ENCODE measurements at regions not wholly inside any gene's neighbourhood (a gene's known extent, or its start where the extent isn't known, plus 50 kb on each side); places are given as distances from the start of the nearest gene placed in this dataset.
"Not testable (repeated sequence)": the region's sequence is repeated elsewhere in the genome, so short reads cannot be mapped to it uniquely, and the experiment has no call there.

DNA sequence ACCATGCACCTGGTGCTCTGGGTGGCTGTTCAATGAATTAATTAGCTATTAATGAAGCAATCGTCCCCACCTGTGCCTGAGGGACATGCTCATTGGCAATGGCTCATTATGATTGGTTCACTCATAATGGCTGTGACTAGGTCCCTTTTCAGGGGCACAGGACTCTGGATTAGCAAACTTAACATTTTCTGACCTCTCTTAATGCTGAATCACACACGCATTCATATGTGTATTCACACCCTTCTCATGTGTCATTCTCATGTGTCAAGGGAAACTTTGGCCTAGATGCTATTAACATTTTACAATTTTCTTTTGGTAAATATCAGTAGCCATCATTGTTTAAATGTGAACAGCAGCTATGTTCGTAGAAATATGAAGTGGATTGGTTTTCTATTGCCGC is 98.9 kb upstream of the PMAIP1 start:
- no peak for DNase-seq (ENCODE audit: low spot score)

DNA sequence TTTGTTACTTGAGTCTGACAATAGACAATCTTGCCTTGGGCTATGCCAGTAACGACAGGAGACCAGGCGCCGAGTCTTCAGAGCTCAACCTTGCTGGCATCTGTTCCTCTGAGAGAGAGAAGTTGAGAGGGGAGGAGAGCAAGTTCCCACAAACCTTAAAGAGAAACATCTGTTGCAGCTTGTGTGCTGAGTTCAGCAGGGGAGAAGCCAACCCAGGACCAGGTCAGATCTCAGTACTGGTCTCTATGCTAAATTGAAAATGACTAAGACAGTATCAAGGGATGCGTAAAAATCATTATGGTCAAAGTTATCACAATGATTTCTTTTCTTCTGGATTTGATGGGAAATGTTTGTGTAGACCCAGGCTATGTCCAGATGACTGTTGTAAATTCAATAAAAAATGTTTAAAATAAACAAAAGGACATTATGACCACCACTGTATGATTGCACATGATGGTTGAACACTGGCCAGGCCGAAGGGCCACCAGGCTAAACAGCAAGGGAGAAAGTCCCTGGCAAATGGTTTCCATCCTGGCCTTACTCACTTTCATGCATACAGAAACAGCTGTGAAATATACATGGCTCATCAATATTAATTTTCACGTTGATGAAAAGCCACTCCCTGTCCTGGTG is 100.3 kb upstream of the PMAIP1 start:
- DNase-seq (ENCODE audit: low spot score), result no peak

DNA sequence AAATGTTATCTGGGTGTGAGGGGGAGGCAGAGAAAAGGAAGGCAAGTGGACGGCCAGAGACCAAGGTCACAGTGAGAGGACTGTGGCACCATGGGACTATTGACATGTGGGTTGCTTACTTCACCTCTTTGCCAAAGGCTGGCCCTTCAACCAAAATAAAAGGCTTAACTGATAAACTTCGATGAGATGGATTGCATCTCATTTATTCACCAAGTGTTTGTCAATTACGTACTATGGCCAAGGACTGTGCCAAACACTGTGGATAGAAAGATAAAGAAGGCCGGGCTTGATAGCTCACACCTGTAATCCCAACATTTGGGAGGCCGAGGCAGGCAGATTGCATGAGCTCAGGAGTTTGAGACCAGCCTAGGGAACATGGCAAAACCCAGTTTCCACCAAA is 98.7 kb upstream of the CCBE1 start:
- no peak for DNase-seq (ENCODE audit: low spot score)

DNA sequence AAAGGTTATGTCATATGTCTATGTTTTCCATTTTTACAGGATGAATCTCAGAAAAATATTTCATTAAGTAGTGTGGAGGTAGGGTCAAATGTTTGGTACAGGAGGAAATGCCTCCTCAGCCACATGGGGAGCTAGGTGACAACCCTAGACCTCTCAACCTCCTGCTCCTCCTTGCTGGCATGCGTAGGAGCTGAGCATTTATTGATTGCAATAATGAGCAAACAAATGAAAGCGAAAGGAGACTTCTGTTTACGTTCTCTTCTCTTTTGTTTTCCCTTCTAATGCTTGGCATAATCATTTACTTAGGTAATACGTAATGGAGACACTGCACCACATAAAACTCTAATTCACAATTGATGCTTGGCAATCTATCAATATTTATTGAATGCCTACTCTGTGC is 95.1 kb upstream of the CCBE1 start:
- DNase-seq (ENCODE audit: low spot score), result no peak

DNA sequence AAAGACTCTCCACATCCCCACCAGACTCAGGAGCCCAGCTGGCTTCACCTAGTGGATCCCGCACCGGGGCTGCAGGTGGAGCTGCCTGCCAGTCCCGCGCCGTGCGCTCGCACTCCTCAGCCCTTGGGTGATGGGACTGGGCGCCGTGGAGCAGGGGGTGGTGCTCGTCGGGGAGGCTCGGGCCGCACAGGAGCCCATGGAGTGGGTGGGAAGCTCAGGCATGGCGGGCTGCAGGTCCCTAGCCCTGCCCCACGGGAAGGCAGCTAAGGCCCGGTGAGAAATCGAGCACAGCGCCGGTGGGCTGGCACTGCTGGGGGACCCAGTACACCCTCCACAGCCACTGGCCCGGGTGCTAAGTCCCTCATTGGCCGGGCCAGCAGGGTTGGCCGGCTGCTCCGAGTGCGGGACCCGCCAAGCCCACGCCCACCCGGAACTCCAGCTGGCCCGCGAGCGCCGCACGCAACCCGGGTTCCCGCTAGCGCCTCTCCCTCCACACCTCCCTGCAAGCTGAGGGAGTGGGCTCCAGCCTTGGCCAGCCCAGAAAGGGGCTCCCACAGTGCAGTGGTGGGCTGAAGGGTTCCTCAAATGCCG is 93.2 kb upstream of the CCBE1 start:
- DNase-seq (ENCODE audit: low spot score), result not testable (repeated sequence)

DNA sequence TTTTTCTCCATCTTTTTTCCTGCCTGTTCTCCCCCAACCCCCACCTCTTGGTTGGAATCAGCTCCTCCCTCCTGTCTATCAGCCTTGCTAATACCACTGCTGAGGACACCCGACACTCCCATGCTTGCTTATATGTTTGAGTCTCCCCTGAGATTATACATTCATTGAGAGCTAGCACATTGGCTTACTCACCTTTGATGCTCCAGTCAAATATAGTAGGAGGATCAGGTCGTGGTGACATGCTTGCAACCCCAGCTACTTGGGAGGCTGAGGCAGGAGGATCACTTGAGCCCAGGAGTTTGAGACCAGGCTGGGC is 91.5 kb upstream of the CCBE1 start:
- no peak for DNase-seq (ENCODE audit: low spot score)

DNA sequence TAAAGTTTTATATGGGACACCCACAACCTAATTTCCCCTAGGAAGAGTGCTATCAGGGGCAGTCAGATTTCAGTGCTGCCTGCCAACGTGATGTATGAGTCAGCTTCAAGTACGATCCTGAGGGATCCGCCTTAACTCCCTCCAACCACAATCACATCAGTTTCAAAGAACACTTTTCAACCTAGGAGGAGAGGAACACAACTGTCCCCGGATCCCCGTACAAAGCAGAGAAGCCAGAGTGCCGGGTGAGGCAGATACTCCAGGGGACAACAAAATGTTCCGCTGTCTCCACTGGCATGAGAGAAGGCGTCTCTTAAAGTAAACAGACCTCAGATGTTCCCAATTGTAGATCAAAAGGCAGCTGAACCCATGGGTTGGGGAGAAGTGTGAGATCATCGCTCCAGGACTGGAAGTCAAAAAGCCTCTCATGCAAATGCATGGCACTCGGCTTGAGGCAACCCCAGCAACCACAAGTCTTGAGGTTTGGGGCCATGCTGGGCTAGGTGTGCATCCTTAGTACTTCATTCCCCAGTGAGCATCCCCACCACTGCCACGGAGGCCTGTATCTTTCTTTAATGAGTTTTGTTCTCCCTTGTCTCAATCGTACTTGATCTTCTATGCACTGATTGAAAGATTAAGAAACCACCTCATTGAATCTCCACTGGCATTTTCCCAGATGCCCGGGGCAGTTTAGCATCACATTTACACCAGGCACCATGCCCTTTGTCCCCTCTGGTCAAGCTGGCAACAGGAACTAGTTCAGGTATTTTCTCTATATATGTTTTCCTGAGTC is 91.0 kb upstream of the CCBE1 start:
- DNase-seq (ENCODE audit: low spot score), result no peak

DNA sequence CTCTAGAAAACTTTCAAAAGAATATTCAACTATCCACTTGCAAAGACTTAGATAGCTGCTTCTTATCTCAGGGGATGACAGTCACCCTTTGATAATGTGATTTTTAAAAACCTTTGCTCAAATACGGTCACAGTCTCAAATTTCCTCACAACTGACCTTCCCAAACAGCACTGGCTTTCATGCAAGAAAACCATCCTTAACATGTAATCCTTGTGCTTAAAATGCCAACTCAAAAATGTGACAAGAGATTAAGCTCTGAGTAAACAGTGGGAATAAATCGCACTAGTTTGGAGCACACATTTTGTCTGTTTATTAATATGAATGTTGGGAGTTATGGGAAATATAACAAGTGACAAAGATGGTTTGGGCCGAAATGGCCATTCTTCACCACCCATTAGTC is 87.5 kb upstream of the CCBE1 start:
- DNase-seq (ENCODE audit: low spot score), result no peak

DNA sequence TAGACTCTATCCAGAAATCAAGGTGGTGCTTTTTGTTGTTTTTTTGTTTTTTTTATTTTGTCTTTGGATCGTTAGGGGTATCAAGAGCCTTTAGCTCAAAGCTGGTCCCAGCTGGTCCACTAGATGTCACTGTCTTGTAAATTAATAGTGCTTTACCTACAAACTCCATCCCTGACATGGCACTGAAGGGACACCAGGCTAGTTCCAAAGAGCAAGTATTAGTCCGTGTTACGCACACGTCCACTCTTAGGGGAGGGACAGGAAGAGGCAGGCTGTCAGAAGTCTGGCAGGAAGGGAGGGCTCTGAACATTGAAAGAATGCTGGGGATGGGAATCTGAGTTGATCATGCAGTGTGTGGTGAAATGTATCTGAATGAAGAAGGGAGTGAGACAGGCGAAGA is 85.9 kb upstream of the CCBE1 start:
- DNase-seq (ENCODE audit: low spot score), result no peak

DNA sequence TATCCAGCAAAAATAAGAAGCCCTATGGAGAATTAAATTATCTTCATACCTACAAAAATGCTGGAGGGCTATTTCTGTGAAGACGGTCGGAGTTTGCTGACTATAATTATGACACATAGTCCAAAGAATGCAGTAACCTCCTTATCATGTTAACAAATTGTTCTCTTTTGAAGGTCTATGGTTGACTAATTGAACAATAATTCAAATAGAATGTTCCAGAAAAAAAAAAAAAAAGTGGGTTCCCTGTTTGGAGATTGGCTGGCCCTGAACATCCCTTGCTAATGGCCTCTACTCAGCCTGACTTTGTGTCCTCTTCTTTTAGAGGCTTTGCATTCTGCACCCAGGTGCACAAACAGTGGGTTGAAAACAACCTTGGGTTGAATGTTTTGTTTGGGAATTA is 82.8 kb upstream of the CCBE1 start:
- DNase-seq (ENCODE audit: low spot score), result no peak

DNA sequence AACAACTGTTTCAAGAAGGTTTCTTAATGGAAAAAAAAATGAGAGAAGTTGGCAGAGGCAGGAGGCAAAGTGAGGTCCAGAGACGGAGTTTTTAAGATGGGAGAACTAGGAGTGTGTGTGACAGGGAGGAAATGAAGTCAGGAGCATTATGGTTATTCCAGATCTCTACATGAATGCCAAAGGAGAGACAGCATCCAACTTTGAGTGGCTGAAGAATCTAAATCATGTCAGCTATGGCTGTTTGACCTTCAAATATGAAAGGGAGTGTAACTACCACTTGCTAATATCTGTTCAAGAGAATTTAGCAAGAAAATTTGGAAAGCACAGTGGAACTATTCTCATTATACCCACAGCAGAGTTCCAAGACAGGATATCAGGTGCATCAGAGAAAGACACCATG is 81.2 kb upstream of the CCBE1 start:
- no peak for DNase-seq (ENCODE audit: low spot score)

DNA sequence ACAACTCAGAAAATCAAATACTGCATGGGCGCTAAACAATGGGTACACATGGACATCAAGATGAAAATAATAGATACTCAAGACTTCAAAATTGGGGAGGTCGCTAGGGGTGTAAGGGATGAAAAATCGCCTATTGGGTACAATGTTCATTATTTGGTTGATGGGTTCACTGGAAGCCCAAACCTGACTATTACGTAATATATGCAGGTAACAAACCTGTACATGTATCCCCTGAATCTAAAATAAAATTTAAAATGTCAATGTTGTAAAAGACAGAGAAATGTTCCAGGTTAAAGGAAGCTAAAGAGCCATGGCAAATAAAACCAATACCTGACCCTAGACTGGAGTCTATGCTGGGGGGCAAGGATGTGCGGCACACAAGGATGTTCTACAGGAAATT is 80.4 kb upstream of the CCBE1 start:
- DNase-seq (ENCODE audit: low spot score), result no peak

DNA sequence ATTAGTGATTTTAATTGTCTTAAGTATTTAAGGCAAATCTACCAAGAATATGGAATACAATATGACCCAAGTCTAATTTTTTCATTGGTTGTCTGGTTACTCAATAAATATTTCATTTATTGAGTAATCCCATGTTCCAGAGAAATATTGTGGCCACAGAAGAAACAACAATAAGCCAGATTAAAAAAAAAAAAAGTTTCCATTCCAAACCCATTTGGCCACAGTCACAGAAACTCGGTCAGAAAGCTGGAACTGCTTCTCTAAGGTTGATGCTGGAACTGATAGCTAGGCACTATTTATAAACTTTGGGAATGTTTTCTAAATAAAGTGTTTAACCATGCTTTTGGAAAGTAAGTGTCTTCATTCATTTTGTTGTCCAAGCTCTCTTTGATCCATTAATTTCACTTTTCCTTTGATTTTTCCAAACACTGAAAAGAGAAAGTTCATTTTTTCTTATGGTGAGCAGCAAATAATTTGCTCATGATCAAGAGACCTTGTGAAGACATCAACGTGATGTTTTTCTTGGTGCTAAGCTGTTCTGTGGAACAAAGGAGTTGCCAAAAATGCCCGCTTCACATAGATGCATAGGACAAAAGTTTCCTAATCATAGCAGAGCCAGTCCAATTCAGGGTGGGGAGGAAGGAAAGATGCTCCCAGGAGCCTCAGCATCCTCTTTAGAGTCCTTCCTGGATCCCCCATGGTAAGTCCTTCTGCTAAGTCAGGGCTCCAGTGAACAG is 72.1 kb upstream of the CCBE1 start:
- DNase-seq (ENCODE audit: low spot score), result no peak

DNA sequence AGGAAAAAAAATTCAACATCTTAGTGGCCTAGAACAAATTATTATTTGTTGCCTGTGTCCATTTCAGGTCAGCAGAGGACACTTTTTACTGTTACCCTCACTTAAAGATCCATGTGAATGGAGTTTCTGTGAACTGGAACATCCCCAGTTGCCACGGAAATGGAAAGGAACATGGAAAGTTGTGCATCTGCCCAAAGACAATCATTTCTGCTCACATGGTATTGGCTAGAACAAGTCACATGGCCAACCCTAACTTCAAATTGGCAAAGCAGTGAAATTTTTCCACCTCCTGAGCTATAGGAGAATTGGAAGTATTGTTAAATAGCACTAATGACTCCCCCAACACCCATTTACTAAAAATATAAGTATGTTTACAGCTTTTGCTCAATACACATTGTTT is 71.2 kb upstream of the CCBE1 start:
- DNase-seq (ENCODE audit: low spot score), result no peak

DNA sequence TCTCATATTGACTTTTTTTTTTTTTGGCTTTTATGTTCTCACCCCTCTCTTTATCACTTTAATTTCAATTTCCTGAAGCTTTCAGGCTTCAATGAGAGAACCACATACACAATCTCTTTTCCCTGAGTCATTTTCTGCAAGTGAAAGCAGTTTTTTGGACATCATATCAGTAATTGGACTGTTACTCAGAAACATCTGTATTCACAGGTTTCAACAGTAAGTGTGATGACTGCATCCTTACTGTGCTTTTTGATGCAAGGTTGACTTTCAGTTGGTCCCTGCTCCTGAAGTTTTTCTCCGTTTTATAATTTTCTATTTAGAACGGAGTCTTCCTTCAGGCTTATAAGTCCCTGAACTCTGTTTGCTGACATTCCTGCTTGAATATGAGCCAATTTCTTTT is 70.5 kb upstream of the CCBE1 start:
- no peak for DNase-seq (ENCODE audit: low spot score)

DNA sequence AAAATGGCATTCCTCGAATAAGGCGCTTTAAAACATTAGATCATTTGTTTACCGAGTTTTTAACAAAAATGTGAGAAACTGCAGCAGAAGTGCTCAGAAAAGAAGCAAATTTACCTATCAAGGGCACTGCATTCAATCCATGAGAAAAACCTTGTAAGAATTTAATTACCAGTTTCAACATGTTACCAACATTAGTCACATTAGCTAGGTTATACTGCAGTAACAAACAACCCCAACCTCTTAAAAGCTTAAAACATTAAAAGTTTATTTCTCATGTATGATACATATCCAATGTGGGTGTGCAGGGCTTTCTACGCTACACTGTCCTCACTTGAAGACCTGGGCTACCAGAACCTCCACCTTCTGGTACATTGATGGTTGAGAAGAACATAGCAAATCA is 68.1 kb upstream of the CCBE1 start:
- no peak for DNase-seq (ENCODE audit: low spot score)

DNA sequence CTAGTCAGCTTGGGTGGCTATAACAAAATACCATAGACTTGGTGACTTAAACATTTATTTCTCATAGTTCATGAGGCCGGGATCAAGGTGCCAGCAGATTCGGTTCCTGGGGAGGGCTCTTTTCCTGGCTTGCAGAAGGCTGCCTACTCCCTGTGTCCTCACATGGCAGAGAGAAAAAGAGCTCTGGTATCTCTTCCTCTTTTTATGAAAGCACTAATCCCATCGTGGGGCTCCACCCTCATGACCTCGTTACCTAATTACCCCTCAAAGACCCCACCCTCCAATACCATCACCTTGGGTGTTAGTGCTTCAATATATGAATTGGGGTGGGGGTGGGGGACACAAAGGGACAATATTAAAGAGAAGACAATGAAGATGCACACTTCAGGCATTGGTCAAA is 67.1 kb upstream of the CCBE1 start:
- no peak for DNase-seq (ENCODE audit: low spot score)

DNA sequence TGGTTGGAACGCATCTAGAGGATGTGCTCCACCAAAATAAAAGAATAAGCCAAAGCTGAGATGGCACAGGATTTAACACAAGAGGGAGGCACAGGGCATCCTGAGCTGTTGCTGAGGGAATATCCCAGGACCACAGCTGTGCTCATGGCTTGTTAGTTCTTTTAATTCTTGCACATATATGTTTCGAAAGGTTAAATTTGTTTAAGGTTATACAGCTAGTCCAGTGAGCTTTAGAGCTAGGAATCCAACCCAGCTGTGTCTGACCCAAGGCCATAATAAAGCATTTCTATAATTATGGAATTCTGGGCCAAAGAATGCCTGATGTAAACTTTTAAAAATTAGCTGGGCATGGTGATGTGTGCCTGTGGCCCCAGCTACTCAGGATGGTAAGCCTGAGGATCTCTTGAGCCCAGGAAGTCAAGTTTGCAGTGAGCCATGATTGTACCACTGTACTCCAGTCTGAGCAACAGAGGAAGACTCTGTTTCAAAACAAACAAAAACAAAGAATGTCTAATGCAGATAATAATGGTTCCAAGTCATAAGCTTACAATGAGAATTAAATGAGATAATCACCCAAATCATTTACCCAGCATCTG is 66.4 kb upstream of the CCBE1 start:
- no peak for DNase-seq (ENCODE audit: low spot score)

DNA sequence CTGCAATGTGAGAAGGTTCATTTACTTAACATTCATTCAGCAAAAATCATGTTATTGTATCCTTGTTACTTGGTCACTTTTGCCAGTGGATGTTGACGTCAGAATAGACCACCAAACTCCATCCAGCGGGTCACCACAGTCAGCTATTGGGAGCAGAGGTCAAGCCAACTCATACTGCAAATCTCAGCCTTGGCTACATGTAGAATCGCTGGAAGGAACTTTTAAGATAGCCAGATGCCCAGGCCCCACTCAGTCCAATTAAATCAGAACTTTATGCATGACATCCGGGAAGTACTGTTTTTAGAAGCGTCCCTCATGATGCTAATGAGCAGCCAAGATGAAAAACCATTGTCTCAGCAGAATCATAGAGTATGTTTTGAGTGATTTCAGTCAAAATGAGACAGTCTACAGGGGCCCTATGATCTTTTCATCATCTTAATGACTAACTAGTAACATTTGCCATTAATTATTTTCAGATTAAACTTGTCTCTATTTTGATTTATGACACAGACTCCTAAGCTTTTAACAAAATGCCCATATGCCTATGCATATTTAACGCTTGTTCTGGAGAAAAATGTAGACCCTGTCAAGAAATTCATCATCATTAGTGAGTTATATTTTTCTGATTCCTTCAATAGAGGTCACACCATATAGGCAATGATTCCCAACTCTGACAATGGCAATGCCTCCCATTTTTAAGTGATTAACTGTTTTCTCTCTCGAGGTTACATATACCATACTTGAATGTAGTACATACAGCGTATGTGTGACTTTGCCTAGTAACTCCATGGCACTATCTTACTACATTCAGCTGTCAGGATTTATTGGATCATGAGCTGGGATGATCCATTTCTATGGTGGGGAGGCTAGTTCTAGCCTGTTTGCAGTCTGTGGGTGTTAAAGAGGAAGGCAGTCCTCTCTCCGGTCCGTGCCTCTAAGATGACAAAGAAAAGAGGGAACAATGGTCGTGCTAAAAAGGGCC is 63.7 kb upstream of the CCBE1 start:
- DNase-seq (ENCODE audit: low spot score), result no peak

DNA sequence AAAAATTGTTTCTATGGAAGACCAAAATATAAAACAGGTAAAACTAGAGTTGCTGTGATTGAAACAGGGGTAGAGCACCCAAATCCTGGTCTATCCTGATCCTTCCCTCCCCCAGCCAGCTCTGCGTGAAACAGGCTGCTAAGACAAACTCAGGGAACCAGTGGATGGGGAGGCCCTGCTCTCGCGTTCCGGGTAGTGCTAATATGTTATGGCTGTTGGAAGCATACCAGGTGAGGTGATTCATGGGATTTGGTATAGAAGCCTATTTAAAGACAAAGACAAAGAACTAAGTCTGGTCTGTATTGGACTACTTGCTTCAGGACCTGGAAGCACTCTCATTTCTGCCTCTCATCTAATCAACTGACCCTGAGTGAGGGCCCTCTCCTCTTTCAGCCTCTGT is 63.0 kb upstream of the CCBE1 start:
- DNase-seq (ENCODE audit: low spot score), result no peak

DNA sequence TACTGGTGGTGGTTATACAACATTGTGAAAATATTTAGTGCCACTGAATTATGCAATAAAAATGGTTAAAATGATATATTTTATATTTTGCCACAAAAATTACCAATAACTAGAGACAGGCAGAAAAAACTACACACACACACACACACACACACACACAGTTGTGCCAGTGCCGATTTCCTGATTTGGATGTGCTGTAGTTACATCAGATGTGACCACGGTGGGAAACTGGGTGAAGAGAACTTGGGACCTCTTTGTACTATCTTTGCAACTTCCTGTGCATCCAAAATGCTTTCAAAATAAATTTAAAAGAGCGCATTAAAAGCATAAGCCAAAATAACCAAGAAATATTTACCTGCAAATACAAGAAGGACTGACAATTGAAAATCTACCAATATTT is 61.6 kb upstream of the CCBE1 start:
- no peak for DNase-seq (ENCODE audit: low spot score)

DNA sequence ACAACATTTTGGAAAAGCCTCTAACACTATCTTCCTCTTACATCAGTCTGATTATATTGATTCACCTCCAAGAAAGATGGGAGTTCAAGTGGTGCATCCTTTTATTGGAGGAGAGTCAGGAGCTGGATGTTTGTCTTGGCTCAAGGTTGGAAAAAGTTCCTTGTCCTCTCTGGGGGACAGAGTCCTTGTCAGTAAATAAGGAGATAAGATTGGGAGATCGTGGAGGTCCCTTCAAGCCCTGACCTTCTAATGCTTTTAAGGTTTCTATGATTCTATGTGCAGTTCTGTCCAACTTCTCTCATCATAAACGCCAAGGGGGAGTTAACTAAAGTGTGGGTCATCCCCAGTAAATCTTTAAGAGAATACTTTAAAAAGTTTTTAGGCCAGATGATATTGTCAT is 60.9 kb upstream of the CCBE1 start:
- no peak for DNase-seq (ENCODE audit: low spot score)
